HG03442 (cell line): ENCODE measurements at regions not wholly inside any gene's neighbourhood (a gene's known extent, or its start where the extent isn't known, plus 50 kb on each side); places are given as distances from the start of the nearest gene placed in this dataset.
"Not testable (repeated sequence)": the region's sequence is repeated elsewhere in the genome, so short reads cannot be mapped to it uniquely, and the experiment has no call there.

Experiments
- ATAC-seq: cut with Tn5 transposase; IDR thresholded peaks from one replicate; pipeline ENCODE4 v1.9.1; 2021; ENCODE audit warnings: mild to moderate bottlenecking, moderate library complexity; ENCODE audit not compliant: unreplicated experiment

DNA sequence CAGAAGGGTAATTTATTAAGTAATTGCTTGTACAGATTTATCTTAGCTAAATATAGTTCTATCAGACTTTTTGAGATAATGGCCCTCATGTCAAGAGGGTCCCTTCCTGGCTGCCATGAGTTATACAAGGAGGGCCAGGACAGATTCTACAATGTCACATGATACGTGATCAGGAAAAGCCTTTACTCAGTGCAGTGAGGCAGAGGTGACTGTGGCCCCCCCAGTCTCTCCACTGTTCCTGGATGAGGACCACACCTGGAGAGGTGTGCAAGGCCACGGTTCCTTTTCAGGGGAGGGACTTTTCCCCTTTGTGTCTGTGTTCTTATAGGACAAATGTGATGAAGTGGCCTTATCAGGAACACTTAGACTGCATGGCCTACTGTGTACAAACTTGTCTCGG is 54.3 kb upstream of the LRCH1 start:
- ATAC-seq: no peak

DNA sequence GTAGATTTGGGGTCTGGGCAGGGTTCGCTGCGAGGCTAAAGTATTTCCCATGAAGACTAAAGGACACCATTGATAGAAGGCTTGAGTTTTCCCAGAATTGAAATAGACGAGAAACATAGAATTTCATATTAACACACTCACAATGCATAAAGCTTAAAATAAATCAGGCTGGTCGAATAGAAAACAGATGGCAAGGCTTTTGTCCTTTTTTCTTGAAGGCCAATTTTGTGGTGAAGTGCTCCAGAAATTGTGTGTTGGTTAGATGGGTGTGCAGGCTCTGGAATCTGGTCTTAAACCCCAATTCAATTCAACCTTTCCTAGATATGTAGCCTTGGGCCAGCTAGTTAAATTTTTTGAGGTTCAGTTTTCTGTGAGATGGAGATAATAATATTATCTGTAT is 56.9 kb upstream of the LRCH1 start:
- no peak for ATAC-seq

DNA sequence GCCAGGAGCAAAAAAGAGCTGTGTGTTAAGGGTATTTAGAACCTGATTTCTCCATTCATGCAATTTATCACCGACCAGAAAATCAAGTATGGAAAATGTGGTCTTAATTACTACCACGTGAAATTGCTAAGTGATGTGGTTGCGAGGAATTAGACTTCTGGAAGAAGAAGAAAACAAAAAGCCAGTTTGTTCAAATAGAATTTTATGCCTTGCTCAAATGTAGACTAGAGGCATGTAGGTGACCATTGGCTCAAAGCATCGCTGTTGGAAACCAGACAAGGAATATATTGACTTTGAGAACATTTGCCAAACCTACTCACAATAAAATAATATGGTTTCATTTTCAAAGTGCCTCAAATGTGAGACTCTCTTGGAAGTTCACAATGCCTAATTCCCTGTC is 57.3 kb upstream of the LRCH1 start:
- no peak for ATAC-seq

GRCh38 chr13:46495066-46495465 is 57.9 kb upstream of the LRCH1 start:
- ATAC-seq: no peak

DNA sequence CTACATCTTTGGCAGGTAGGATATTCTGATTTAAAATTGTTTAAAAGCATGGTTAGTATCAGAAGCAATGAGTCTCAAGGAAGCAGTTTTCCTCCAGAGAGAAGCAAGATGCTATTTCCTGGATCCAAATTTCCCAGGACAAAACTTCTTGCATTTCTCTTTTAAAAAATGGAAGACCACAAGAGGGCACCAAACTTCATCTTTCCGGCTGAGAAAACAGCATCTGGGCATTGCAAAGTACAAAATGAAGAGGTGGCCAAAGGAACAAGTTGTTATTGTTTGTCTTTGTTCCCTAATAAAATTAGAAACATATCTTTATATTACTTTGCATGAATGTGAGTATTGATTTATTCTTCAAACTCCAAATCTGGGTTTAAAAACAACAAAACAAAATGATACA is 60.0 kb upstream of the LRCH1 start:
- no peak for ATAC-seq

DNA sequence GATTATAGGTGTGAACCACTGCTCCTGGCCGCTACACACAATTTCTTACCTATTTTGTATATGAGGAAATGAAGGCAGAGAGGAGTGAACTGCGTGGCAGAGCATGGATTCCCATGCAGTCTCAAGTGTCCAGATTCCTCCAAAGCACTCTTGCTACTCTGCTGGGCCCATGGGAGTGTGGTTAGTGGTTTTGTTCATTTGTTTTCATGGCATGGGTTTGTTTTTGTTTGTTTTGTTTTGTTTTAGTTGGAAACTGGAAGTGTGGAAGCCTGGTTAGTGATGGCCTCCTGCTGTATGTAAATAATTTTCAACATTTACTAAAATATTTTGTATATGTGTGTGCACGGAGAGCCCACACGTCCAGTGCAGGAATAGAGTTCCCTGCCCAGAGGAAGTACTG is 61.3 kb upstream of the LRCH1 start:
- no peak for ATAC-seq

GRCh38 chr13:46490713-46491112 is 62.3 kb upstream of the LRCH1 start:
- ATAC-seq: not testable (repeated sequence)

- ATAC-seq: no peak
Measured at GRCh38 chr13:46490129-46490528, 62.8 kb upstream of the LRCH1 start.

DNA sequence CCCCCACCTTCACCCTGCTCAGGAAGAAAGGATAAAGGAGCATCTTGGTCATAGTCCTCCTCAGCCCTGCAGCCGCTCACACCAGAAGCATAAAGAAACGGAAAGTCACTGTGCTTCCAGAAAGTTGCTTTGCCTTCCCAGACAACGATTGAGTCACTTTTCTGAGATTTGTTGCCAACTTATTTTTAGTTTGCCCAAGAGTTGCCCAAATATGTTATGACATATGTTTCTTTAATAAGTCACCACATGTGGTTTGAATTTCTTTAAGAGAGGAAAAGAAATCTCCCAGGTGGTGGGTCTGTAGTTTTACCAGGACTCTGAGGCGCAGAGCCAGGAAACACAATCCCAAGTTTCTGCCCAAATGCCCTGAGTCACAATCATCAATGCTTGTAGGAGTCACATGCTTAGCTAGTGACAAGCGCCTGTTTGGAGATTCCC is 63.4 kb upstream of the LRCH1 start:
- no peak for ATAC-seq

- ATAC-seq: no peak
Measured at GRCh38 chr13:46487748-46488147, 65.2 kb upstream of the LRCH1 start.

- no peak for ATAC-seq
Measured at GRCh38 chr13:46486270-46486669, 66.7 kb upstream of the LRCH1 start.

DNA sequence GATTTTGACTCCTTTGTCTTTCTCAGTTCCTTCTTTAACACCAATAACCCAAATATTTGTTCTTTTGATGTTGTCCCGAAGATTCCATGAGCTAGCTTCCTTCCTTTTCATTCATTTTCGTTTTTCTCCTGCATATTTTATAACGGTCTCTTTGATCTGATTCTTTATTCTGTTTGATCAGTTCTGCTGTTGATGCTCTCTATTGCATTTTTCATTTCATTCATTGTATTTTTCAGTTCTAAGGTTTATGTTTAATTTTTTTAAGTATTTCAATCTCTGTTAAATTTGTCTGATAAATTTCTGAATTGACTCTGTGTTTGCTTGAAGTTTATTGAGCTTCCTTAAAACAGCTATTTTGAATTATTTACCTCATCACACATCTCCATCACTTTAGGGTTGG is 68.4 kb upstream of the LRCH1 start:
- no peak for ATAC-seq

- no peak for ATAC-seq
Measured at GRCh38 chr13:46481166-46481565, 71.8 kb upstream of the LRCH1 start.

DNA sequence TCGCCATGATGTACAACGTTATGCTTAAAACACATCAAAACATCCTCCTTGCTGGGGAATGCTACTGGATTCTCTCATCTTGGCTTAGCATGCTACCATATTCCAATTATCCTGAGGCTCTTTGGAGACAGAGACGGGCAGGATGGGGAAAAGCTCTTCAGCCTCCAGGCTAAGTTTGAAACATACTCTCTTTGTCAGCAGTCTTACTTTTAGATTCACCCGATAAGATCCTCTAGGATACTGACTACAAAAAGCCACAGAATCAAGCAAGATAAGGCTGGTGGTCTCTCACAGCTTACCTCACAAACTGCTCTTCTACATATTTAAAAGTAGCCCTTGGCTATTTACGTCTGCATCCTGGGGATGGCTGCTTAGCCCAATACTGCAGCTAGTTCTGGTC is 72.8 kb upstream of the LRCH1 start:
- ATAC-seq: no peak

DNA sequence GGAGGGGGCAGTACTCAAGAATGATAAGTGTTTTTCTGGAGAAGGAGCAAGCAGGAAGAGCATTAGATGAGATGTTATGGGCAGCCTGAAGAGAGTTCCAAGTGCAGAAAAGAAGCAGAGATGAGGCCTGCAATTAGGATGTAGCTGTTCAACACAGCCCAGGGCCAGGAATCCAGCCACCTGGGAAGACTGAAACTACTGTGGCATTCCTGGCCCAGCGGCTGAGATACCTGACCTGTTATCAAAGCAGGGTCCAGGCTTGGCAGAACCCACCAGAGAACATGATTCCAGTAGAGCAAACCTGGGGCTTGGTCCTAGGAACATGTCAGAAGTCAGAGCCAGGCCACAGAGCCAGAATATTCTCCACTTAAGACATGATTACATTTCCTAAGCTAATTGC is 73.3 kb upstream of the LRCH1 start:
- ATAC-seq: no peak

DNA sequence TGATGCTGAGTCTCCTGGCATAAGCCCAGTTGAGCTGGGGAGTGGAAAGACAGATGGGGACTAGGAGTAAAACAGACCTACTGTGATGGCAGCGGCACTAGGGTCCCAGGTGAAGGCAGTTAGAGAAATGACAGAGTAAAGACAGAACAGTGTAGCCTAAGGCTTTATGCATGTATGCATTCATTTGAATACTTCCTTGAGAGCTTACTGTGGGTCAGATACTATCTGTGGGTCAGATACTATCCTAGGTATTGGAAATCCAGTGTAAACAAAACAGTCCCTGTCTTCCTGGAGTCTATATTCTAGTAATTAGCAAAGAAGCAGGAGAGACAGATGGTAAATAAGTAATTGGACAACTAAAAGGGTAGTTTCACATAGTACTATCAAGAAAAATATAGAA is 73.7 kb upstream of the LRCH1 start:
- no peak for ATAC-seq

GRCh38 chr13:46478651-46479050 is 74.3 kb upstream of the LRCH1 start:
- no peak for ATAC-seq

- no peak for ATAC-seq
Measured at GRCh38 chr13:46476174-46476573, 76.8 kb upstream of the LRCH1 start.

- ATAC-seq: no peak
Measured at GRCh38 chr13:46475541-46475991, 77.4 kb upstream of the LRCH1 start.

DNA sequence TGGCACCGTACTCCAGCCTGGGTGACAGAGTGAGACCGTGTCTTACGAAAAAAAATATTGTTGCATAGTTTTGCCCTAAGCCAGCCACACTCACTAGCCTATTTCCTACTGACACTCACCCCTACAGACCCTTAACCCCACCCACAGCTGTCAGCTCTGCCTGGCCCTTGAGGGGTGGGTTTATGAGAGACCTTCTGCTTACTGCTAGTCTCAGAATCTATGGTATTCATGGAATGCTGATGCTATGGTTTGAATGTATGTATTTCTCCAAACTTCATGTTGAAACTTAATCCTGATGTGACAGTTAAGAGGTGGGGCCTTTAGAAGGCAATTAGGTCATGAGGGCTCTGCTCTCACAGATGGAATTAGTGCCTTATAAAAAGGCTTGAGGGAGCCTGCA is 79.2 kb upstream of the LRCH1 start:
- ATAC-seq: no peak

DNA sequence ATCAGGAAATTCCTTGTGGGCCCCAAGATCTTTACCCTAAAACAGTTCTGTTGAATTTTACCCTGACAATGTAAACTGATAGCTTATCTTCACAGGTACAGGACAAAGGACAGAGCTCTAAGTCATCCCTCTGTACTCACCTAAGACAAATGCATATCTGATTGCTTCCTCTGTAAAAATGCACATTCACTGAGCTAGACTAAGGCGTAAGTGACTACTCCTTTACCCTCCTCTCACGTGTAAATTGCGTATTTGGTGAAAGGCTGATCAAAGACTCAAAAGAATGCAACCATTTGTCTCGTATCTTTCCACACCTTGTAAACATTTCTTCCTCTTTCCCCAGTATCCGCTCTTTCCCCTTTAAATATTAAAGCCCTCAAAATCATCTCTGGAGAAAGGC is 80.6 kb upstream of the LRCH1 start:
- ATAC-seq: no peak

GRCh38 chr13:46469699-46470098 is 82.6 kb upstream of the RUBCNL start:
- ATAC-seq: not testable (repeated sequence)

- no peak for ATAC-seq
Measured at GRCh38 chr13:46468570-46469463, 81.8 kb upstream of the RUBCNL start.
